ENCODE measurements at regions not wholly inside any gene's neighbourhood (a gene's known extent, or its start where the extent isn't known, plus 50 kb on each side); places are given as distances from the start of the nearest gene placed in this dataset.

- TF ChIP-seq CTCF (IDR thresholded peaks at IDR 0.05) = no peak
- Histone ChIP-seq H3K27me3 (no peaks in the 10 kb centered on the region), H3K27ac (no peak overlapping the region), H3K36me3 (no peaks in the 10 kb centered on the region), H3K4me1 (peaks cover 0 to 33% (median 24%) of the 10 kb centered on the region in 4 donors), H3K4me3 (no peak overlapping the region), H3K9me3 (no peaks in the 10 kb centered on the region)
- intact Hi-C loops (cut with DNase I; ENCODE audit: low total_unique reads) = no loop called here
- DNase-seq = no peak
Measured at GRCh38 chr22:23518376-23519187, 61.5 kb downstream of the IGLL1 start.

GRCh38 chr22:23517804-23518375 lies 62.2 kb downstream of the IGLL1 start:
- DNase-seq = no peak
- TF ChIP-seq CTCF (IDR thresholded peaks at IDR 0.05) = no peak
- intact Hi-C loops (cut with DNase I; ENCODE audit: low total_unique reads) = no loop called here
- Histone ChIP-seq H3K4me3 (no peak overlapping the region), H3K9me3 (no peaks in the 10 kb centered on the region), H3K27ac (no peak overlapping the region), H3K27me3 (no peaks in the 10 kb centered on the region), H3K4me1 (peaks cover 0 to 26% (median 20%) of the 10 kb centered on the region in 4 donors), H3K36me3 (no peaks in the 10 kb centered on the region)

- no peak for TF ChIP-seq CTCF (IDR thresholded peaks at IDR 0.05)
- Histone ChIP-seq H3K4me3 (no peak overlapping the region), H3K4me1 (peaks cover 0 to 13% (median 11%) of the 10 kb centered on the region in 4 donors), H3K36me3 (no peaks in the 10 kb centered on the region), H3K27me3 (no peaks in the 10 kb centered on the region), H3K27ac (no peak overlapping the region), H3K9me3 (no peaks in the 10 kb centered on the region)
- intact Hi-C loops (cut with DNase I; ENCODE audit: low total_unique reads) = no loop called here
- no peak for DNase-seq
Measured at GRCh38 chr22:23516304-23516703, 63.8 kb downstream of the IGLL1 start.

- Histone ChIP-seq H3K27ac (no peak overlapping the region), H3K4me3 (no peak overlapping the region), H3K4me1 (no peaks in the 10 kb centered on the region), H3K27me3 (no peaks in the 10 kb centered on the region), H3K9me3 (no peaks in the 10 kb centered on the region), H3K36me3 (no peaks in the 10 kb centered on the region)
- intact Hi-C loops (cut with DNase I; ENCODE audit: low total_unique reads) = no loop called here
- DNase-seq = no peak
- no peak for TF ChIP-seq CTCF (IDR thresholded peaks at IDR 0.05)
Measured at GRCh38 chr22:23514322-23515038, 65.6 kb downstream of the IGLL1 start.

- TF ChIP-seq CTCF (IDR thresholded peaks at IDR 0.05) = no peak
- intact Hi-C loops (cut with DNase I; ENCODE audit: low total_unique reads) = no loop called here
- H3K4me1 ChIP-seq = no peaks in the 10 kb centered on the region
- H3K27me3 ChIP-seq = no peaks in the 10 kb centered on the region
- H3K36me3 ChIP-seq = no peaks in the 10 kb centered on the region
- no peaks in the 10 kb centered on the region for H3K9me3 ChIP-seq
- DNase-seq = no peak
- no peak overlapping the region for H3K4me3 ChIP-seq
- H3K27ac ChIP-seq = no peak overlapping the region
Measured at GRCh38 chr22:23513705-23514104, 66.4 kb downstream of the IGLL1 start.

All from tibial artery (tissue), 4 donors.